Transverse colon (tissue), 4 donors: ENCODE measurements at regions not wholly inside any gene's neighbourhood (a gene's known extent, or its start where the extent isn't known, plus 50 kb on each side); places are given as distances from the start of the nearest gene placed in this dataset.

Experiments used
- DNase-seq: peaks from one replicate; pipeline ENCODE4 v3.0.0-alpha.2; 2019
- H3K27ac ChIP-seq, 4 donors: fragments of 200-600 bp; sonication (generic); 2 replicates each; pipeline ENCODE4 v1.5.1; 2016 to 2018; ENCODE audit warnings: inconsistent platforms in 4 of 4
- H3K27me3 ChIP-seq: fragments of 200-600 bp; sonication (generic); 2 replicates; pipeline ENCODE4 v1.5.1; 2017; ENCODE audit warnings: inconsistent platforms
- H3K36me3 ChIP-seq, 4 donors: fragments of 200-600 bp; sonication (generic); 2 replicates each; pipeline ENCODE4 v1.5.1; 2017 to 2019; ENCODE audit warnings: inconsistent platforms in 4 of 4
- H3K4me1 ChIP-seq, 4 donors: fragments of 200-600 bp; sonication (generic); 2 replicates each; pipeline ENCODE4 v1.5.1; 2017 to 2020; ENCODE audit warnings: inconsistent platforms in 4 of 4
- H3K4me3 ChIP-seq, 4 donors: fragments of 200-600 bp; sonication (generic); 1 replicate in 1 of 4; 2 replicates in 3 of 4; pipeline versions ENCODE4 v1.5.1 to v1.6.1; 2017 to 2019; ENCODE audit warnings: inconsistent platforms in 4 of 4
- H3K9me3 ChIP-seq, 2 donors: fragments of 200-600 bp; sonication (generic); 2 replicates each; pipeline ENCODE4 v1.5.1; 2017 to 2019; ENCODE audit warnings: inconsistent platforms in 2 of 2
- CTCF ChIP-seq, 5 experiments: fragments of 200-600 bp in 3 of 5; fragments of 450-650 bp in 2 of 5; sonication (generic) in 3 of 5; IDR thresholded peaks; 1 replicate in 2 of 5; 2 replicates in 3 of 5; pipeline ENCODE4 v1.5.1; 2016 to 2017; ENCODE audit warnings: antibody characterized with exemption in 5 of 5, inconsistent platforms in 3 of 5, mild to moderate bottlenecking in 2 of 5, moderate library complexity in 1 of 5
- EP300 ChIP-seq: sonication (generic); formaldehyde crosslinking; IDR thresholded peaks from one replicate; pipeline ENCODE4 v1.6.1; 2017; ENCODE audit warnings: antibody characterized with exemption, low read depth
- POLR2A ChIP-seq: fragments of 450-650 bp; IDR thresholded peaks from one replicate; pipeline ENCODE4 v1.6.1; 2016; ENCODE audit warnings: antibody characterized with exemption, mild to moderate bottlenecking, moderate library complexity
- POLR2AphosphoS5 ChIP-seq, 3 donors: sonication (generic); formaldehyde crosslinking; IDR thresholded peaks; one replicate each; pipeline ENCODE4 v1.6.1; 2016; ENCODE audit warnings: antibody characterized with exemption in 3 of 3
- WGBS, 2 donors: methylation state at CpG; one replicate each; pipeline ENCODE4 v1.1.5; 2018; ENCODE audit warnings: low coverage in 1 of 2; 5-methylcytosine and 5-hydroxymethylcytosine counted together
- in situ Hi-C, 4 donors: fragments of 200-750 bp; cut with MboI; loops; one replicate each; pipeline versions ENCODE4 v1.15.0 to v1.15.1; 2017; ENCODE audit warnings: low sequenced_read_pairs in 3 of 4, low pct_ligation_motif_present in 1 of 4, low pct_unique_long_range_greater_than_20kb in 1 of 4
- intact Hi-C: fragments of 100-400 bp; cut with DNase I; formaldehyde crosslinking; loops from one replicate; pipeline ENCODE4 v1.15.1; 2023; ENCODE audit warnings: low total_unique reads

GRCh38 chr18:76234676-76235060 lies 260.4 kb downstream of the ZNF516 start:
- no peaks in the 10 kb centered on the region for H3K4me1 ChIP-seq
- WGBS, 2 donors = 75 to 77% methylated on average over 11 to 12 of the region's 12 CpGs
- no peaks in the 10 kb centered on the region for H3K36me3 ChIP-seq
- no peaks in the 10 kb centered on the region for H3K27me3 ChIP-seq
- TF ChIP-seq POLR2AphosphoS5 (IDR thresholded peaks at IDR 0.05) (no peak), EP300 (no peak), CTCF (IDR thresholded peaks at IDR 0.05) (no peak), POLR2A (no peak)
- DNase-seq = no peak
- in situ Hi-C loops = no loop called here
- intact Hi-C loops = no loop called here
- H3K27ac ChIP-seq = no peak overlapping the region
- no peaks in the 10 kb centered on the region for H3K9me3 ChIP-seq
- H3K4me3 ChIP-seq = no peak overlapping the region

GRCh38 chr18:76233876-76234675 lies 261.0 kb downstream of the ZNF516 start:
- no peak for DNase-seq
- no peaks in the 10 kb centered on the region for H3K4me1 ChIP-seq
- H3K4me3 ChIP-seq = no peak overlapping the region
- intact Hi-C loops = no loop called here
- no peaks in the 10 kb centered on the region for H3K36me3 ChIP-seq
- no peaks in the 10 kb centered on the region for H3K9me3 ChIP-seq
- no peak overlapping the region for H3K27ac ChIP-seq
- no peaks in the 10 kb centered on the region for H3K27me3 ChIP-seq
- TF ChIP-seq EP300 (no peak), POLR2A (no peak), POLR2AphosphoS5 (IDR thresholded peaks at IDR 0.05) (no peak)
- WGBS, 2 donors = 47 to 49% methylated on average over 4 to 5 of the region's 5 CpGs
- in situ Hi-C loops = no loop called here

GRCh38 chr18:76233406-76233805 lies 261.6 kb downstream of the ZNF516 start:
- in situ Hi-C loops = no loop called here
- intact Hi-C loops = no loop called here
- WGBS, 2 donors = 33 to 59% methylated on average over 1 of the region's 1 CpG
- no peak for DNase-seq
- H3K9me3 ChIP-seq = no peaks in the 10 kb centered on the region
- no peak overlapping the region for H3K27ac ChIP-seq
- no peaks in the 10 kb centered on the region for H3K4me1 ChIP-seq
- H3K4me3 ChIP-seq = no peak overlapping the region
- H3K27me3 ChIP-seq = no peaks in the 10 kb centered on the region
- no peaks in the 10 kb centered on the region for H3K36me3 ChIP-seq
- TF ChIP-seq POLR2AphosphoS5 (IDR thresholded peaks at IDR 0.05) (no peak), CTCF (IDR thresholded peaks at IDR 0.05) (no peak), EP300 (no peak), POLR2A (no peak)

- Histone ChIP-seq H3K4me3 (no peak overlapping the region), H3K36me3 (no peaks in the 10 kb centered on the region), H3K27ac (no peak overlapping the region), H3K4me1 (no peaks in the 10 kb centered on the region), H3K9me3 (no peaks in the 10 kb centered on the region), H3K27me3 (no peaks in the 10 kb centered on the region)
- intact Hi-C loops = no loop called here
- in situ Hi-C loops = no loop called here
- TF ChIP-seq POLR2A = no peak
- TF ChIP-seq POLR2AphosphoS5 (IDR thresholded peaks at IDR 0.05) = no peak
- no peak for TF ChIP-seq CTCF (IDR thresholded peaks at IDR 0.05)
- TF ChIP-seq EP300 = no peak
- DNase-seq = no peak
- WGBS, 2 donors = 63 to 100% methylated on average over 1 to 3 of the region's 3 CpGs
Measured at GRCh38 chr18:76232779-76233178, 262.3 kb downstream of the ZNF516 start.
